Esophagus squamous epithelium (tissue), 5 donors: ENCODE measurements at regions not wholly inside any gene's neighbourhood (a gene's known extent, or its start where the extent isn't known, plus 50 kb on each side); places are given as distances from the start of the nearest gene placed in this dataset.

ENCODE experiments used
- DNase-seq: peaks from one replicate; lab custom pipeline; 2025; lab: John Stamatoyannopoulos, UW
- H3K27ac ChIP-seq, 4 donors: fragments of 200-600 bp; sonication (generic); one replicate each; pipeline ENCODE4 v1.5.1; 2016 to 2019; ENCODE audit warnings: mild to moderate bottlenecking in 1 of 4
- H3K27me3 ChIP-seq, 4 donors: fragments of 200-600 bp; sonication (generic); 1 replicate in 3 of 4; 2 replicates in 1 of 4; pipeline versions ENCODE4 v1.5.1 to v1.6.0; 2017 to 2021; ENCODE audit warnings: antibody characterized with exemption in 1 of 4
- H3K36me3 ChIP-seq, 3 donors: fragments of 200-600 bp; sonication (generic); one replicate each; pipeline ENCODE4 v1.5.1; 2016 to 2019
- H3K4me1 ChIP-seq, 3 donors: fragments of 200-600 bp; sonication (generic); one replicate each; pipeline ENCODE4 v1.5.1; 2017 to 2019
- H3K4me3 ChIP-seq, 4 donors: fragments of 200-600 bp; sonication (generic); 1 replicate in 3 of 4; 2 replicates in 1 of 4; pipeline ENCODE4 v1.5.1; 2016 to 2019; ENCODE audit warnings: mild to moderate bottlenecking in 2 of 4, moderate library complexity in 1 of 4
- H3K9me3 ChIP-seq, 3 donors: fragments of 200-600 bp; sonication (generic); one replicate each; pipeline ENCODE4 v1.5.1; 2016 to 2019
- POLR2A ChIP-seq, 4 donors: fragments of 450-650 bp; IDR thresholded peaks; one replicate each; pipeline ENCODE4 v1.6.1; 2017; ENCODE audit warnings: antibody characterized with exemption in 4 of 4, mild to moderate bottlenecking in 4 of 4, moderate library complexity in 3 of 4
- WGBS, 2 donors: methylation state at CpG; one replicate each; pipeline ENCODE4 v1.1.5; 2018; 5-methylcytosine and 5-hydroxymethylcytosine counted together
- intact Hi-C: fragments of 100-400 bp; cut with DNase I; formaldehyde crosslinking; loops from one replicate; pipeline ENCODE4 v1.15.0; 2022
- TF ChIP-seq, protein P1 (sequence below), 6 experiments: fragments of 450-650 bp in 4 of 6; fragments of 200-600 bp in 2 of 6; sonication (generic) in 2 of 6; IDR thresholded peaks; one replicate each; pipeline ENCODE4 v1.5.1; 2016 to 2019; ENCODE audit warnings: antibody characterized with exemption in 6 of 6, mild to moderate bottlenecking in 4 of 6, moderate library complexity in 4 of 6
- donor health status: DM: yes; HTN: yes; CAD: no.

DNA sequence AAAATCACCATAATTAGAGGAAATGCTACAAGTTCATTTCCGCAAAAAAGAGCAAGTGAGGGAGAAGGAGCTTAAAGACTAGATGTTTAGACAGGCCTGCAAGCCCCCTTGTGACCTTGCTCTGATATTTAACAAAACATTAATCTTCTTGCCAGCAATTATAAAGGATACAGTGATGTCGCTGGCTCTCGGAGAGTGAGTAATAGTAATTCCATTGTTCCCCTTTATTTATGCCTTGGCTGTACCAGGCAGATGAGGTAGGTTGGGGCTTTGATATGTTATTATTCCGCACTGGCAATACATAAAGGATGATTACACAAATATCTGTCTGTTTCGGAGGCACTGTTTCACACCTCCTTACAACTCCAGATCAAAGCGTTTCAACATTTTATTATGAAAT, 204.8 kb upstream of the SALL1 start:
- no peak overlapping the region for H3K27ac ChIP-seq
- no peak for TF ChIP-seq POLR2A (IDR thresholded peaks at IDR 0.05)
- TF ChIP-seq, protein P1, sequence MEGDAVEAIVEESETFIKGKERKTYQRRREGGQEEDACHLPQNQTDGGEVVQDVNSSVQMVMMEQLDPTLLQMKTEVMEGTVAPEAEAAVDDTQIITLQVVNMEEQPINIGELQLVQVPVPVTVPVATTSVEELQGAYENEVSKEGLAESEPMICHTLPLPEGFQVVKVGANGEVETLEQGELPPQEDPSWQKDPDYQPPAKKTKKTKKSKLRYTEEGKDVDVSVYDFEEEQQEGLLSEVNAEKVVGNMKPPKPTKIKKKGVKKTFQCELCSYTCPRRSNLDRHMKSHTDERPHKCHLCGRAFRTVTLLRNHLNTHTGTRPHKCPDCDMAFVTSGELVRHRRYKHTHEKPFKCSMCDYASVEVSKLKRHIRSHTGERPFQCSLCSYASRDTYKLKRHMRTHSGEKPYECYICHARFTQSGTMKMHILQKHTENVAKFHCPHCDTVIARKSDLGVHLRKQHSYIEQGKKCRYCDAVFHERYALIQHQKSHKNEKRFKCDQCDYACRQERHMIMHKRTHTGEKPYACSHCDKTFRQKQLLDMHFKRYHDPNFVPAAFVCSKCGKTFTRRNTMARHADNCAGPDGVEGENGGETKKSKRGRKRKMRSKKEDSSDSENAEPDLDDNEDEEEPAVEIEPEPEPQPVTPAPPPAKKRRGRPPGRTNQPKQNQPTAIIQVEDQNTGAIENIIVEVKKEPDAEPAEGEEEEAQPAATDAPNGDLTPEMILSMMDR (IDR thresholded peaks at IDR 0.05): no peak

DNA sequence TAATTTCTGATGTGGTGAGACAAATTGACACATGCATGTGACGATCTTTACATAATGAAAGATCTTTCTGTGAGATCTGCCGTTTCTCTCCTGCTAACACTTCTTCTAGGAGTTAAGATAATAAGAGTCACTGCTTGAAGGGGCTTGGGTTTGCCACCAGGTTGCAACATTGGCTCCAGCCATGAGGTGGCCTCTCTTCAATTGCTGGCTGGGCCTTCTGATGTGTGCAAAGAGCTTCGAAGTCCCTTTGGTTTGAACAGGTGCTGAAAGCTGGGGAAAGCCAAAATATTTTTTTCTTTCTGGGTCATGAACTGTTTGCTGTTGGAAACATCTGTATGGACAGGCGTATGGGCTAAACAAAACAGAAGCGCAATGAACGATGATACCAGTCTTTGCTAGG, 204.1 kb upstream of the SALL1 start:
- TF ChIP-seq, protein P1 (IDR thresholded peaks at IDR 0.05): no peak
- no peak for TF ChIP-seq POLR2A (IDR thresholded peaks at IDR 0.05)
- Histone ChIP-seq H3K4me1 (no peaks in the 10 kb centered on the region), H3K36me3 (no peaks in the 10 kb centered on the region), H3K4me3 (no peak overlapping the region), H3K9me3 (no peaks in the 10 kb centered on the region), H3K27ac (no peak overlapping the region), H3K27me3 (no peaks in the 10 kb centered on the region)
- intact Hi-C loops: no loop called here
- WGBS, 2 donors: 63 to 74% methylated on average over 6 of the region's 6 CpGs
- DNase-seq: no peak

More for the DNA sequence above, 204.8 kb upstream of the SALL1 start:
- Histone ChIP-seq H3K4me3 (no peak overlapping the region), H3K27me3 (no peaks in the 10 kb centered on the region), H3K4me1 (no peaks in the 10 kb centered on the region), H3K9me3 (no peaks in the 10 kb centered on the region), H3K36me3 (no peaks in the 10 kb centered on the region)
- intact Hi-C loops: no loop called here
- no peak for DNase-seq
- WGBS, 2 donors: 60 to 67% methylated on average over 6 of the region's 6 CpGs

DNA sequence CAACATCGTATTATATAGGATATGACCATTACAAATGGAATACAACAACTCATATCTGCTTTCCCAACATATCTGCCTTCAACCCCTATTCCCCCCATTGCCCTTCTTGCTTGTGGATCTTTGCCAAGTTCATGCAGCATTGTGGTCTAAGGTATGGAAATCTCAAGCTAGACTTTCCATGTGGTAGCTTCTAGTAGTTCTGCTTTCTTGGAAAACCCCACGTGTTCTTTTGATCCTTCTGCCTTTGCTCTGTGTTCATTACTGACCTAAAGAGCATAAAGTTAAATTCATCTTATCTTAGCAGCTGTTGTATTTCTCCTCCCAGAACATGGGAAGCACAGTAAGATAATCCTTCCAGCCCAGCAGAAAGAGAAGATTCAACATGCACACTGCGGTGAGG, 202.0 kb upstream of the SALL1 start:
- TF ChIP-seq POLR2A (IDR thresholded peaks at IDR 0.05): no peak
- TF ChIP-seq, protein P1 (IDR thresholded peaks at IDR 0.05): no peak
- H3K36me3 ChIP-seq: no peaks in the 10 kb centered on the region
- intact Hi-C loops: no loop called here
- H3K4me1 ChIP-seq: no peaks in the 10 kb centered on the region
- no peak overlapping the region for H3K27ac ChIP-seq
- 57 to 68% methylated on average over 3 of the region's 3 CpGs for WGBS, 2 donors
- no peak for DNase-seq
- no peak overlapping the region for H3K4me3 ChIP-seq
- H3K9me3 ChIP-seq: no peaks in the 10 kb centered on the region
- H3K27me3 ChIP-seq: no peaks in the 10 kb centered on the region

DNA sequence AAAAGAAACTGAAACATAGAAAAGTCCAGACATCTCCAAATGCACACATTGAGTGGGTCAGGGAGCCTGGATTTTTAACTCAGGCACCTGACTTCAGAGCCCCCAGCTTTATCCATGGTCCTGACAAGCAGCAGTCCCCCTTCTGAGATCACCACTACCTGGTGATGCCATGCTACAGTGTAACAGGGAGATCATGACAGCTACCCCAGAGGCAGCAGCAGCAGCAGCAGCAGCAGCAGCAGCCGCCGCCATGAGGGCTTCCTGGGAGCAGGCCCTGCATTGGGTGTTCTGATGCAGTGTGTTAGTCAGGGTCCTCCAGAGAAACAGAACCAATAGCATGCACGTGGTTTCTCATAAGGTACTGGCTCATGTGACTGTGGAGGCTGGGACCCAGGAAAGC, 198.6 kb upstream of the SALL1 start:
- intact Hi-C loops: no loop called here
- no peak for TF ChIP-seq POLR2A (IDR thresholded peaks at IDR 0.05)
- TF ChIP-seq, protein P1 (IDR thresholded peaks at IDR 0.05): no peak
- DNase-seq: no peak
- Histone ChIP-seq H3K9me3 (no peaks in the 10 kb centered on the region), H3K27me3 (no peaks in the 10 kb centered on the region), H3K36me3 (no peaks in the 10 kb centered on the region), H3K27ac (no peak overlapping the region), H3K4me3 (no peak overlapping the region), H3K4me1 (no peaks in the 10 kb centered on the region)
- 100% methylated on average over 1 of the region's 3 CpGs; no CpG with 5 or more reads in 1 of the 2 donors for WGBS, 2 donors

DNA sequence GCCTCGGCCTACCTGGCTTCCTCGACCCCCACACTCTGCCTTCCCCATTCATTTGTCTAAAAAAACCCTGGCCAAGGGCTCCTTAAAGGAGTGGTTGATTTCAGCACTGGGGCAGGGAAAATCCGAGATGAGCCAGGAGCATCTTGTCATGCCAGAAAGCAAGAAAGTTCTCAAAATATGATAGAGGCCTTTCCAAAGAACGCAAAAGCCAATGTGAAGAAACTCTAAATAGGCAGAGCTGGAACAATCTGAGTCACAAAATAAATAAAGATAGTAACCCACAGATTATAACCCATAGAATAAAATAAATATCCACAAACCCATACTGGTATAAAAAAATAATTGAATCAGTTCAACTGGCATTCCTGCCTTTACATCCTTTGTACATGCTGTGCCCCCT, 192.3 kb upstream of the SALL1 start:
- H3K36me3 ChIP-seq: no peaks in the 10 kb centered on the region
- WGBS, 2 donors: 51 to 59% methylated on average over 2 to 4 of the region's 4 CpGs
- no peaks in the 10 kb centered on the region for H3K4me1 ChIP-seq
- no peak overlapping the region for H3K4me3 ChIP-seq
- H3K27me3 ChIP-seq: no peaks in the 10 kb centered on the region
- TF ChIP-seq, protein P1 (IDR thresholded peaks at IDR 0.05): no peak
- TF ChIP-seq POLR2A (IDR thresholded peaks at IDR 0.05): no peak
- no peak overlapping the region for H3K27ac ChIP-seq
- intact Hi-C loops: no loop called here
- H3K9me3 ChIP-seq: no peaks in the 10 kb centered on the region
- DNase-seq: no peak
